ENCODE measurements at regions not wholly inside any gene's neighbourhood (a gene's known extent, or its start where the extent isn't known, plus 50 kb on each side); places are given as distances from the start of the nearest gene placed in this dataset.

- TF ChIP-seq POLR2A (IDR thresholded peaks at IDR 0.05; ENCODE audit: low read depth, low read length) (no peak), POLR2AphosphoS5 (IDR thresholded peaks at IDR 0.05; ENCODE audit: low read depth, low read length) (no peak)
Observed at GRCh38 chr1:105231378-105231777, 1481.7 kb downstream of the AMY1C start.
